Parathyroid adenoma (tissue), 2 donors: ENCODE measurements at regions not wholly inside any gene's neighbourhood (a gene's known extent, or its start where the extent isn't known, plus 50 kb on each side); places are given as distances from the start of the nearest gene placed in this dataset.

ENCODE experiments used
- H2AFZ ChIP-seq: fragments of 300-600 bp; sonication (generic); one replicate; pipeline ENCODE4 v1.7.0; 2017; ENCODE audit warnings: antibody characterized with exemption, mild to moderate bottlenecking
- H3K27ac ChIP-seq: fragments of 300-600 bp; sonication (generic); one replicate; pipeline ENCODE4 v1.7.0; 2017
- H3K27me3 ChIP-seq: fragments of 300-600 bp; sonication (generic); one replicate; pipeline ENCODE4 v1.7.0; 2017; ENCODE audit warnings: low read length; ENCODE audit not compliant: control insufficient read depth, insufficient read depth
- H3K36me3 ChIP-seq: fragments of 300-600 bp; sonication (generic); one replicate; pipeline ENCODE4 v1.7.0; 2017; ENCODE audit warnings: low read length; ENCODE audit not compliant: control insufficient read depth, insufficient read depth
- H3K4me1 ChIP-seq: fragments of 300-600 bp; sonication (generic); one replicate; pipeline ENCODE4 v1.7.0; 2017; ENCODE audit warnings: control low read depth
- H3K4me2 ChIP-seq: fragments of 300-600 bp; sonication (generic); one replicate; pipeline ENCODE4 v1.7.0; 2017; ENCODE audit warnings: low read length
- H3K4me3 ChIP-seq: fragments of 300-600 bp; sonication (generic); one replicate; pipeline ENCODE4 v1.7.0; 2017; ENCODE audit warnings: low read depth, low read length
- H3K79me2 ChIP-seq: fragments of 300-600 bp; sonication (generic); one replicate; pipeline ENCODE4 v1.7.0; 2017; ENCODE audit warnings: control low read depth
- H3K9ac ChIP-seq: fragments of 300-600 bp; sonication (generic); one replicate; pipeline ENCODE4 v1.7.0; 2017; ENCODE audit warnings: mild to moderate bottlenecking
- H3K9me3 ChIP-seq: fragments of 300-600 bp; sonication (generic); one replicate; pipeline ENCODE4 v1.7.0; 2017; ENCODE audit warnings: low read length; ENCODE audit not compliant: control insufficient read depth
- CTCF ChIP-seq: fragments of 300-600 bp; sonication (generic); IDR thresholded peaks from one replicate; pipeline ENCODE4 v1.7.0; 2017; ENCODE audit warnings: antibody characterized with exemption, mild to moderate bottlenecking
- donor health status: primary hyperparathyroidism.

DNA sequence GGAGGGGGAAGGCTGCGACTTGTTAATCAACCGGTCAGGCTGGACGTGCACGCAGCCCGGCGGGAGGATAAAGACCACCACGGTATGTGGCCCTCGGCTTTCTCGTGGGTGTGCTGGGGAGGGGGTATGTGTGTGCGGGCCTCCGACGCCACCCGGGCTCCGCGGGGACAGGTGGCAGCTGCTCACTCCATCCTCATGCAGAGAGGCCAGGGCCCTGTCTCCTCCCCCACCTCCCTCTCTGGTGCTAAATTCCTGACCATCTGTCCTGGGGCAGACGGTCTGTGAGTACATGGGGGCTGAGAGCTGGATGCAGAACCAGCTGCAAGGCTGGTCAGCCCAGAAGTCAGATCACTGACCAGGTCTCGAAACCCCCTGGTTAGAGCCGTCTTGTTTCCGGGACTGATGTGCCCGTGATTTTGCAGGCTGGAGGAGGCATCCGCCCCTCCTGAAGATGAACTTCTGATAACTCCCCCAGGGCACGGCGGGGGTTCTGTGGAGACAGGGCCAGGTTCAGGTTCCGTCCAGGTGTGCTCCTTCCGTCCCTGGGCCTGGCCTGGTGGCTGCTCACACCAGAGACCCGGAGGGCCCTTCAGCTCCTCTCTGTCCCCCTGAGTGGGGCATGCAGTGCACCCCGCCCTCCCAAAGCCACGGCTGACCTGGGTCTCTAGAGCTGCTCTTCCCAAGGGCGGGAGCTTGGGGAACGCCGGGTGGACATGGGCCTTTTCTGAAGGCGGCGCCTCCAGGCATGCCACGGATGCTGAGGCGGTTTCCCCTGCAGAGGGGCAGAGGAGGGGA is 1119.7 kb downstream of the BRD1 start:
- H3K27ac ChIP-seq: no peak overlapping the region
- H3K27me3 ChIP-seq: no peaks in the 10 kb centered on the region
- H2AFZ ChIP-seq: no peak overlapping the region
- TF ChIP-seq CTCF: no peak
- H3K4me2 ChIP-seq: no peak overlapping the region
- H3K4me1 ChIP-seq: no peaks in the 10 kb centered on the region
- no peak overlapping the region for H3K9ac ChIP-seq
- no peaks in the 10 kb centered on the region for H3K79me2 ChIP-seq
- H3K36me3 ChIP-seq: no peaks in the 10 kb centered on the region
- no peaks in the 10 kb centered on the region for H3K9me3 ChIP-seq
- H3K4me3 ChIP-seq: no peak overlapping the region

GRCh38 chr22:48706934-48707762 is 1120.5 kb downstream of the BRD1 start:
- H3K9ac ChIP-seq: no peak overlapping the region
- no peak overlapping the region for H3K4me3 ChIP-seq
- no peaks in the 10 kb centered on the region for H3K27me3 ChIP-seq
- no peak overlapping the region for H3K4me2 ChIP-seq
- H3K79me2 ChIP-seq: no peaks in the 10 kb centered on the region
- H2AFZ ChIP-seq: no peak overlapping the region
- no peaks in the 10 kb centered on the region for H3K4me1 ChIP-seq
- TF ChIP-seq CTCF: no peak
- no peaks in the 10 kb centered on the region for H3K36me3 ChIP-seq
- H3K9me3 ChIP-seq: no peaks in the 10 kb centered on the region
- no peak overlapping the region for H3K27ac ChIP-seq

DNA sequence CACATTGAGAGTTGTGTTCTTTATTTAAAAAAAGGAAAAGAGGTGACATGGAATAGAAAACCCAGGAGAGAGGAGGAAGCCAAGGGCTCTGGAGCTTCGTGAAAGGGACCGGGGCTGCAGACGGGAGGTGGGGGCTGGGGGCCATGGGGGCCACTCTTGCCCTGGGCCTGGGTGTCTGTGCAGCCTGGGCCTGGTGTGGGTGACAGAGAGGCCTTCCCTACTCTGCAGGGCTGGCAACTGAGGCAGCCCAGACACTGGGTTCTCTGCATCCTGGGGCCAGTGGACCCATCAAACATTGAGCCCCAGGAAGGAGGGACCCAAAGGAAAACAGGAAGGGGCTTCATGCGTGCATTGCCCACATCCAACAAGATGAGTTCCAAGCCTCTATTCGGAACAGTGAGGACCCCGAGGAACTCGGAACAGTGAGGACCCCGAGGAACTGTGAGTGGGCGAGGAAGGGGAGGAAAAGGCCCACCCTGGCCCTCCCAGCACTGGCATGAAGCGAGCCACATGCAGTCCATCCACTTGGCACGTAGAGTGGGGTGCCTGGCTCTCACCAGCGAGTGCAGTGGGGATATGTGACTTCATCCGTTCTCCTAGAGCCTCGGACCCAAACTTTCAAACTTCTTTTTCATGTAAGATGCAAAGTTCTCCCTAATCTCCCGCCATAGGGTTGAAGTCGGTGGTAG is 1121.6 kb downstream of the BRD1 start:
- H3K27ac ChIP-seq: no peak overlapping the region
- H3K4me1 ChIP-seq: no peaks in the 10 kb centered on the region
- no peak overlapping the region for H3K4me3 ChIP-seq
- TF ChIP-seq CTCF: no peak
- no peak overlapping the region for H3K9ac ChIP-seq
- H3K79me2 ChIP-seq: no peaks in the 10 kb centered on the region
- no peaks in the 10 kb centered on the region for H3K9me3 ChIP-seq
- H3K4me2 ChIP-seq: no peak overlapping the region
- H2AFZ ChIP-seq: no peak overlapping the region
- H3K36me3 ChIP-seq: no peaks in the 10 kb centered on the region
- no peaks in the 10 kb centered on the region for H3K27me3 ChIP-seq

GRCh38 chr22:48705159-48705916 is 1122.3 kb downstream of the BRD1 start:
- H3K27me3 ChIP-seq: no peaks in the 10 kb centered on the region

More at GRCh38 chr22:48705159-48705916, 1122.3 kb downstream of the BRD1 start:
- TF ChIP-seq CTCF: no peak
- no peak overlapping the region for H2AFZ ChIP-seq
- no peak overlapping the region for H3K27ac ChIP-seq
- H3K79me2 ChIP-seq: no peaks in the 10 kb centered on the region
- no peak overlapping the region for H3K9ac ChIP-seq
- no peaks in the 10 kb centered on the region for H3K4me1 ChIP-seq
- no peaks in the 10 kb centered on the region for H3K36me3 ChIP-seq
- no peak overlapping the region for H3K4me3 ChIP-seq
- H3K4me2 ChIP-seq: no peak overlapping the region
- H3K9me3 ChIP-seq: no peaks in the 10 kb centered on the region
